PC-9 (cell line): ENCODE measurements at regions not wholly inside any gene's neighbourhood (a gene's known extent, or its start where the extent isn't known, plus 50 kb on each side); places are given as distances from the start of the nearest gene placed in this dataset.

Source experiments
- BruUV-seq: library from RNA; stranded (reverse); fragments of 400-500 nt; replicated peaks from 2 replicates; lab custom pipeline; 2021; lab: Mats Ljungman, UMichigan
- CTCF ChIA-PET: fragments of 300-600 bp; sonication (Branson Sonifier 250); formaldehyde crosslinking; loops from one replicate; lab custom pipeline; 2022; ENCODE audit warnings: antibody characterized with exemption; lab: Charles Lee
- POLR2A ChIA-PET: fragments of 300-600 bp; sonication (Branson Sonifier 250); formaldehyde crosslinking; loops from one replicate; lab custom pipeline; 2022; ENCODE audit warnings: antibody characterized with exemption; ENCODE audit not compliant: unreplicated experiment; lab: Charles Lee
- DNase-seq, 2 experiments: peaks; one replicate each; pipeline versions ENCODE4 v3.0.0 to v3.0.0-alpha.2; 2015 to 2022; ENCODE audit warnings: mixed read lengths in 1 of 2
- H2AFZ ChIP-seq: fragments of 200-600 bp; sonication (generic); 2 replicates; pipeline ENCODE4 v1.8.1; 2017; ENCODE audit warnings: antibody characterized with exemption
- H3F3A ChIP-seq: fragments of 200-600 bp; sonication (generic); 2 replicates; pipeline ENCODE4 v1.8.1; 2017; ENCODE audit warnings: antibody characterized with exemption, mild to moderate bottlenecking, low read depth; ENCODE audit not compliant: insufficient read depth
- H3K27ac ChIP-seq: fragments of 200-600 bp; sonication (generic); 2 replicates; pipeline ENCODE4 v1.6.1; 2016; ENCODE audit warnings: mixed run types
- H3K27me3 ChIP-seq: fragments of 200-600 bp; sonication (generic); 2 replicates; pipeline ENCODE4 v1.6.1; 2016; ENCODE audit warnings: low read depth, mixed run types; ENCODE audit not compliant: insufficient read depth
- H3K36me3 ChIP-seq: fragments of 200-600 bp; sonication (generic); 2 replicates; pipeline ENCODE4 v1.6.1; 2016; ENCODE audit warnings: low read depth, mixed run types
- H3K4me1 ChIP-seq: fragments of 200-600 bp; sonication (generic); replicated peaks from 2 replicates; pipeline ENCODE4 v1.6.1; 2016; ENCODE audit warnings: mixed run types; ENCODE audit not compliant: insufficient read depth
- H3K4me2 ChIP-seq: fragments of 200-600 bp; sonication (generic); 2 replicates; pipeline ENCODE4 v1.6.1; 2017; ENCODE audit warnings: mixed run types
- H3K4me3 ChIP-seq: fragments of 200-600 bp; sonication (generic); 2 replicates; pipeline ENCODE4 v1.6.1; 2016; ENCODE audit warnings: mixed run types
- H3K79me2 ChIP-seq: fragments of 200-600 bp; sonication (generic); 2 replicates; pipeline ENCODE4 v1.6.1; 2017; ENCODE audit warnings: low read depth, mixed run types
- H3K9me2 ChIP-seq: fragments of 200-600 bp; sonication (generic); 2 replicates; pipeline ENCODE4 v1.8.1; 2017; ENCODE audit warnings: mild to moderate bottlenecking; ENCODE audit not compliant: insufficient read depth
- H3K9me3 ChIP-seq: fragments of 200-600 bp; sonication (generic); 2 replicates; pipeline ENCODE4 v1.8.1; 2016; ENCODE audit warnings: low read depth; ENCODE audit not compliant: insufficient read depth
- H4K20me1 ChIP-seq: fragments of 200-600 bp; sonication (generic); 2 replicates; pipeline ENCODE4 v1.8.1; 2017; ENCODE audit not compliant: insufficient read depth
- EZH2 ChIP-seq: fragments of 200-600 bp; sonication (generic); IDR thresholded peaks from 2 replicates; pipeline ENCODE4 v1.8.0; 2017; ENCODE audit warnings: antibody characterized with exemption, low read depth
- intact Hi-C: fragments of 100-400 bp; cut with micrococcal nuclease; formaldehyde crosslinking; loops from one replicate; pipeline ENCODE4 v1.10.0; 2022; ENCODE audit not compliant: unreplicated experiment
- TF ChIP-seq, protein P1 (sequence below): fragments of 200-600 bp; sonication (generic); conservative IDR thresholded peaks from 2 replicates; pipeline ENCODE4 v1.6.1; 2017; ENCODE audit warnings: mixed run types, antibody characterized with exemption, mild to moderate bottlenecking, moderate library complexity

DNA sequence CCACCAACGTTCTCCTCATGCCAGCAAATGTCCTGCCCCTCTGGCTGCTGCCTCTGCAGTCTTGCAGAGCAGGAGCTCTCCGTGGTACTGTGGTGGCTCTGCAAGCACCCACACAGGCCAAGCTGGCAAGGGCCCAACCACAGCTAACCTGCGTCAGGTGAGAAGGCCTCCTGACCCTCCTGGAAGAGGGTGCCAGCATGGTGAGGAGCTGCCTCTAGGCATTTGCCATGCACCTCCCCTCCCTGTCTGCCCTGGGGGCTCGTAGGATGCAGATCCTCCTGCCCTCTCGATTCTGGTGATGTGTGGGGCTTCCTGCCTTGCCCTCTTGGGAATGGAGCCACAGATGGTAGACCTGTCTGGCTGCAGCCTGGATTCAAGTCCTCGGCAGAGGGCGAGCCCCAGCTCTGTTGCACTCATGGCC lies 1408.8 kb downstream of the TBC1D22A start:
- no peak overlapping the region for H3K4me3 ChIP-seq
- CTCF ChIA-PET = no interaction called here
- H3K36me3 ChIP-seq = no peaks in the 10 kb centered on the region
- peaks cover 60% of the 10 kb centered on the region for H3K27me3 ChIP-seq
- H3K4me1 ChIP-seq = no peaks in the 10 kb centered on the region
- intact Hi-C loops = no loop called here
- H3K9me2 ChIP-seq = no peaks in the 10 kb centered on the region
- H2AFZ ChIP-seq = no peak overlapping the region
- no peak overlapping the region for H3K4me2 ChIP-seq
- H3K27ac ChIP-seq = no peak overlapping the region
- POLR2A ChIA-PET = no interaction called here
- DNase-seq = no peak
- H4K20me1 ChIP-seq = peaks cover 4% of the 10 kb centered on the region; the same call in 1 of the 2 replicates
- no TSS peak for BruUV-seq
- H3F3A ChIP-seq = no peaks in the 10 kb centered on the region
- no peaks in the 10 kb centered on the region for H3K79me2 ChIP-seq
- no peak for TF ChIP-seq EZH2
- TF ChIP-seq, protein P1, sequence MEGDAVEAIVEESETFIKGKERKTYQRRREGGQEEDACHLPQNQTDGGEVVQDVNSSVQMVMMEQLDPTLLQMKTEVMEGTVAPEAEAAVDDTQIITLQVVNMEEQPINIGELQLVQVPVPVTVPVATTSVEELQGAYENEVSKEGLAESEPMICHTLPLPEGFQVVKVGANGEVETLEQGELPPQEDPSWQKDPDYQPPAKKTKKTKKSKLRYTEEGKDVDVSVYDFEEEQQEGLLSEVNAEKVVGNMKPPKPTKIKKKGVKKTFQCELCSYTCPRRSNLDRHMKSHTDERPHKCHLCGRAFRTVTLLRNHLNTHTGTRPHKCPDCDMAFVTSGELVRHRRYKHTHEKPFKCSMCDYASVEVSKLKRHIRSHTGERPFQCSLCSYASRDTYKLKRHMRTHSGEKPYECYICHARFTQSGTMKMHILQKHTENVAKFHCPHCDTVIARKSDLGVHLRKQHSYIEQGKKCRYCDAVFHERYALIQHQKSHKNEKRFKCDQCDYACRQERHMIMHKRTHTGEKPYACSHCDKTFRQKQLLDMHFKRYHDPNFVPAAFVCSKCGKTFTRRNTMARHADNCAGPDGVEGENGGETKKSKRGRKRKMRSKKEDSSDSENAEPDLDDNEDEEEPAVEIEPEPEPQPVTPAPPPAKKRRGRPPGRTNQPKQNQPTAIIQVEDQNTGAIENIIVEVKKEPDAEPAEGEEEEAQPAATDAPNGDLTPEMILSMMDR = no peak
- H3K9me3 ChIP-seq = no peaks in the 10 kb centered on the region

DNA sequence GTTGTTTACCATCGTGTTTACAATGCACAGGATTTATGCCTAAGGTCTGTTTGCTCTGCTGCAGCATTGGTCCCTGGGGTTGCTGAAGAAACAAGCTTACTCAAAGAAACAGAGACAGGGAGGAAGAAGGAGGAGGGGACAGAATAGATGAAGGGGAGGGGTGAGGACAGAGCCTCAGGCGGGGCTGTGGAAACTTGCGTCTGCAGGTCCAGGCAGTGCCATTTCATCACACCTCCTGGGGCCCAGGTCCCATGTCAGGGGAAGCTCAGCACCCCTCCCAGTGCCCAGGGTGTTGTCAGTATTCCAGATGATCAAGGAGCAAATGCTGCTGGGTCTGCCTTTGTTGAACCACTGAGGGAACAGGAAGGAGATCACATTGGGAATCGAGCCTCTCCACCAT lies 1406.8 kb downstream of the TBC1D22A start:
- Histone ChIP-seq H3K36me3 (no peaks in the 10 kb centered on the region), H3K9me2 (no peaks in the 10 kb centered on the region), H3K4me1 (no peaks in the 10 kb centered on the region), H2AFZ (no peak overlapping the region), H3K4me3 (no peak overlapping the region), H3K4me2 (no peak overlapping the region), H3K79me2 (no peaks in the 10 kb centered on the region), H3K9me3 (no peaks in the 10 kb centered on the region), H3F3A (no peaks in the 10 kb centered on the region), H3K27ac (no peak overlapping the region), H3K27me3 (peaks cover 55% of the 10 kb centered on the region), H4K20me1 (peaks cover 4% of the 10 kb centered on the region; the same call in 1 of the 2 replicates)
- intact Hi-C loops = no loop called here
- ChIA-PET POLR2A (no interaction called here), CTCF (no interaction called here)
- TF ChIP-seq, protein P1 = no peak
- TF ChIP-seq EZH2 = no peak
- BruUV-seq = no TSS peak
- no peak for DNase-seq

DNA sequence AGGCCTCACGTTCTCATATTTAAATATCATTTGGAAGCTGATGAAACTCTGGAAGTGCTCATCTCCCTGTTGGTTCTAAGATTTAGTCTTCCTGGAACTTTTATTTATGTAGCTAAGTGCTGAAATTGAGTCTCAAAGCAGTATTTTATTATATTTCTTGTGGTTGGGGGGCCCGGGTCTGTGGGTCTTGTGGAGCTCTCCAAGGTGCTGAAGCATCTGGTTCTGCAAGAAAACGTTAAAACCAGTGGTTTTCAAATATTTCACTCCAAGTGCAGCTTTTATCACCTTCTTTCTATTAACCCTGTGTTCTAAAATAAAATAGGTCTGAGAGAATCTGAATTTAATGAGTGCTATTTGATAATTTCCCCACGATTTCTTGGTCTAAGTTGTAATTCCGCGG lies 1404.8 kb downstream of the TBC1D22A start:
- no peak for DNase-seq

More for the DNA sequence above, 1404.8 kb downstream of the TBC1D22A start:
- H4K20me1 ChIP-seq = no peaks in the 10 kb centered on the region; the same call in 1 of the 2 replicates
- H3K27me3 ChIP-seq = peaks cover 48% of the 10 kb centered on the region
- no peaks in the 10 kb centered on the region for H3K36me3 ChIP-seq
- no peak overlapping the region for H3K4me3 ChIP-seq
- no peaks in the 10 kb centered on the region for H3K4me1 ChIP-seq
- H3F3A ChIP-seq = no peaks in the 10 kb centered on the region
- H3K9me3 ChIP-seq = no peaks in the 10 kb centered on the region
- intact Hi-C loops = no loop called here
- no peak overlapping the region for H3K27ac ChIP-seq
- BruUV-seq = no TSS peak
- H2AFZ ChIP-seq = no peak overlapping the region
- no peaks in the 10 kb centered on the region for H3K9me2 ChIP-seq
- TF ChIP-seq, protein P1 = no peak
- TF ChIP-seq EZH2 = no peak
- CTCF ChIA-PET = no interaction called here
- POLR2A ChIA-PET = no interaction called here
- H3K4me2 ChIP-seq = no peak overlapping the region
- no peaks in the 10 kb centered on the region for H3K79me2 ChIP-seq
